ENCODE measurements at regions not wholly inside any gene's neighbourhood (a gene's known extent, or its start where the extent isn't known, plus 50 kb on each side); places are given as distances from the start of the nearest gene placed in this dataset.

GRCh38 chr2:207464007-207464406 is 65.8 kb upstream of the CREB1 start:
- H3K27ac ChIP-seq (ENCODE audit: low read length), result no peak overlapping the region
- no peaks in the 10 kb centered on the region for H3K27me3 ChIP-seq (ENCODE audit: control insufficient read depth, insufficient read depth, low read length)
- no peak for DNase-seq (ENCODE audit: low read depth, low spot score)
- H3K36me3 ChIP-seq (ENCODE audit: control insufficient read depth, insufficient read depth, low read length), result no peaks in the 10 kb centered on the region
- POLR2A ChIA-PET, result interaction anchor here (0.7 kb wide), 1 partner anchor 90 kb away, joined by 3 read pairs; no protein-coding TSS in a partner anchor
- no peak overlapping the region for H3K4me3 ChIP-seq (ENCODE audit: low read depth in 2 of 2, low read length in 2 of 2)
- TF ChIP-seq CTCF (IDR thresholded peaks at IDR 0.05), result no peak
- no peak for TF ChIP-seq TCF7L2 (IDR thresholded peaks at IDR 0.05; ENCODE audit: low read depth, low read length)
- no peak for TF ChIP-seq SIN3A (IDR thresholded peaks at IDR 0.05; ENCODE audit: borderline replicate concordance, insufficient read depth, low read depth, low read length)
- no peak for TF ChIP-seq POLR2AphosphoS5 (IDR thresholded peaks at IDR 0.05; ENCODE audit: low read depth, low read length)
- TF ChIP-seq REST (IDR thresholded peaks at IDR 0.05; ENCODE audit: insufficient read depth in 1 of 2, low read depth in 2 of 2, low read length in 1 of 2), result no peak
- BruUV-seq (replicated peaks), result no TSS peak
- in situ Hi-C loops (cut with HindIII; ENCODE audit: low pct_unique_long_range_greater_than_20kb, low sequenced_read_pairs), result no loop called here
- CTCF ChIA-PET, result no interaction called here
- intact Hi-C loops (cut with micrococcal nuclease; ENCODE audit: unreplicated experiment), result no loop called here
- no peaks in the 10 kb centered on the region for H3K4me1 ChIP-seq (ENCODE audit: control insufficient read depth, insufficient read depth, low read length)
- H3K9me3 ChIP-seq (ENCODE audit: control insufficient read depth, insufficient read depth, low read depth, low read length), result no peaks in the 10 kb centered on the region
- no peak for ATAC-seq

GRCh38 chr2:207465894-207466293 is 63.9 kb upstream of the CREB1 start:
- CTCF ChIA-PET, result interaction anchor here (0.7 kb wide), 1 partner anchor 1158 kb away, joined by 3 read pairs; no protein-coding TSS in a partner anchor
- Histone ChIP-seq H3K36me3 (ENCODE audit: control insufficient read depth, insufficient read depth, low read length) (no peaks in the 10 kb centered on the region), H3K4me1 (ENCODE audit: control insufficient read depth, insufficient read depth, low read length) (no peaks in the 10 kb centered on the region), H3K27ac (ENCODE audit: low read length) (no peak overlapping the region), H3K27me3 (ENCODE audit: control insufficient read depth, insufficient read depth, low read length) (no peaks in the 10 kb centered on the region), H3K4me3 (ENCODE audit: low read depth in 2 of 2, low read length in 2 of 2) (no peak overlapping the region), H3K9me3 (ENCODE audit: control insufficient read depth, insufficient read depth, low read depth, low read length) (no peaks in the 10 kb centered on the region)
- no peak for ATAC-seq
- TF ChIP-seq REST (IDR thresholded peaks at IDR 0.05; ENCODE audit: insufficient read depth in 1 of 2, low read depth in 2 of 2, low read length in 1 of 2) (no peak), CTCF (IDR thresholded peaks at IDR 0.05) (no peak), SIN3A (IDR thresholded peaks at IDR 0.05; ENCODE audit: borderline replicate concordance, insufficient read depth, low read depth, low read length) (no peak), POLR2AphosphoS5 (IDR thresholded peaks at IDR 0.05; ENCODE audit: low read depth, low read length) (no peak), TCF7L2 (IDR thresholded peaks at IDR 0.05; ENCODE audit: low read depth, low read length) (no peak)
- in situ Hi-C loops (cut with HindIII; ENCODE audit: low pct_unique_long_range_greater_than_20kb, low sequenced_read_pairs) (no loop called here), intact Hi-C loops (cut with micrococcal nuclease; ENCODE audit: unreplicated experiment) (no loop called here)
- POLR2A ChIA-PET, result no interaction called here
- no TSS peak for BruUV-seq (replicated peaks)
- DNase-seq (ENCODE audit: low read depth, low spot score), result no peak

All from Panc1 (cell line).